ENCODE measurements at regions not wholly inside any gene's neighbourhood (a gene's known extent, or its start where the extent isn't known, plus 50 kb on each side); places are given as distances from the start of the nearest gene placed in this dataset.

GRCh38 chr3:59317386-59317785 is 267.6 kb upstream of the CFAP20DC start:
- no peak for TF ChIP-seq CTCF (IDR thresholded peaks at IDR 0.05)
- TF ChIP-seq POLR2A (IDR thresholded peaks at IDR 0.05), result no peak
- TF ChIP-seq POLR2AphosphoS5 (IDR thresholded peaks at IDR 0.05), result no peak
